Liver (tissue), 2 donors: ENCODE measurements at regions not wholly inside any gene's neighbourhood (a gene's known extent, or its start where the extent isn't known, plus 50 kb on each side); places are given as distances from the start of the nearest gene placed in this dataset.

Experiments
- YY1 ChIP-seq: IDR thresholded peaks from 2 replicates; pipeline ENCODE4 v1.6.1; 2016; ENCODE audit warnings: antibody characterized with exemption, mild to moderate bottlenecking
- TF ChIP-seq, protein P1 (sequence below): fragments of 150-350 bp; IDR thresholded peaks from 2 replicates; pipeline ENCODE4 v1.5.1; 2017; ENCODE audit warnings: improper control_type of control experiment, low read depth, low read length; ENCODE audit not compliant: missing input control
- TF ChIP-seq, protein P2 (sequence below): IDR thresholded peaks from 2 replicates; pipeline ENCODE4 v1.6.1; 2016; ENCODE audit warnings: antibody characterized with exemption
- donor health status: healthy.

DNA sequence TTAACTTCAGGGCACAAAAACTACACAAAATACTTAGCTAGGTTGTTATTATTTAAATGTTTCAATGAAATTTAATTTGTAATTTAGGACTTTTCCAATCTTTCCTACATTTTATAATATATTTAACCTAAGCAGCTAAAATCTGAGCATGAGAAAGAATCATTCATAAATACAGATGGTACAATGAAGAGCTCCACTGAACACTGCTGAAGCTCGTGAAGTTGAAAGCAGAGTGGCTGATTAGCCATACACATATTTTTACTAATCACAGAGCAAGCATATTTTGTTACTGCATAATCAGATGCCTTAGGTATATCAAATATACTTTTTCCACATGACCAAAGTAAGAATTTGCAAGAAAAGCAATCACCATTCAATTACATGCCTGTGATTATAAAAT lies 184.9 kb upstream of the ETAA1 start:
- TF ChIP-seq, protein P1, sequence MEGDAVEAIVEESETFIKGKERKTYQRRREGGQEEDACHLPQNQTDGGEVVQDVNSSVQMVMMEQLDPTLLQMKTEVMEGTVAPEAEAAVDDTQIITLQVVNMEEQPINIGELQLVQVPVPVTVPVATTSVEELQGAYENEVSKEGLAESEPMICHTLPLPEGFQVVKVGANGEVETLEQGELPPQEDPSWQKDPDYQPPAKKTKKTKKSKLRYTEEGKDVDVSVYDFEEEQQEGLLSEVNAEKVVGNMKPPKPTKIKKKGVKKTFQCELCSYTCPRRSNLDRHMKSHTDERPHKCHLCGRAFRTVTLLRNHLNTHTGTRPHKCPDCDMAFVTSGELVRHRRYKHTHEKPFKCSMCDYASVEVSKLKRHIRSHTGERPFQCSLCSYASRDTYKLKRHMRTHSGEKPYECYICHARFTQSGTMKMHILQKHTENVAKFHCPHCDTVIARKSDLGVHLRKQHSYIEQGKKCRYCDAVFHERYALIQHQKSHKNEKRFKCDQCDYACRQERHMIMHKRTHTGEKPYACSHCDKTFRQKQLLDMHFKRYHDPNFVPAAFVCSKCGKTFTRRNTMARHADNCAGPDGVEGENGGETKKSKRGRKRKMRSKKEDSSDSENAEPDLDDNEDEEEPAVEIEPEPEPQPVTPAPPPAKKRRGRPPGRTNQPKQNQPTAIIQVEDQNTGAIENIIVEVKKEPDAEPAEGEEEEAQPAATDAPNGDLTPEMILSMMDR: no peak
- no peak for TF ChIP-seq YY1
- TF ChIP-seq, protein P2, sequence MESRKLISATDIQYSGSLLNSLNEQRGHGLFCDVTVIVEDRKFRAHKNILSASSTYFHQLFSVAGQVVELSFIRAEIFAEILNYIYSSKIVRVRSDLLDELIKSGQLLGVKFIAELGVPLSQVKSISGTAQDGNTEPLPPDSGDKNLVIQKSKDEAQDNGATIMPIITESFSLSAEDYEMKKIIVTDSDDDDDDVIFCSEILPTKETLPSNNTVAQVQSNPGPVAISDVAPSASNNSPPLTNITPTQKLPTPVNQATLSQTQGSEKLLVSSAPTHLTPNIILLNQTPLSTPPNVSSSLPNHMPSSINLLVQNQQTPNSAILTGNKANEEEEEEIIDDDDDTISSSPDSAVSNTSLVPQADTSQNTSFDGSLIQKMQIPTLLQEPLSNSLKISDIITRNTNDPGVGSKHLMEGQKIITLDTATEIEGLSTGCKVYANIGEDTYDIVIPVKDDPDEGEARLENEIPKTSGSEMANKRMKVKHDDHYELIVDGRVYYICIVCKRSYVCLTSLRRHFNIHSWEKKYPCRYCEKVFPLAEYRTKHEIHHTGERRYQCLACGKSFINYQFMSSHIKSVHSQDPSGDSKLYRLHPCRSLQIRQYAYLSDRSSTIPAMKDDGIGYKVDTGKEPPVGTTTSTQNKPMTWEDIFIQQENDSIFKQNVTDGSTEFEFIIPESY: no peak
